ENCODE measurements at regions not wholly inside any gene's neighbourhood (a gene's known extent, or its start where the extent isn't known, plus 50 kb on each side); places are given as distances from the start of the nearest gene placed in this dataset.
"Not testable (repeated sequence)": the region's sequence is repeated elsewhere in the genome, so short reads cannot be mapped to it uniquely, and the experiment has no call there.

DNA sequence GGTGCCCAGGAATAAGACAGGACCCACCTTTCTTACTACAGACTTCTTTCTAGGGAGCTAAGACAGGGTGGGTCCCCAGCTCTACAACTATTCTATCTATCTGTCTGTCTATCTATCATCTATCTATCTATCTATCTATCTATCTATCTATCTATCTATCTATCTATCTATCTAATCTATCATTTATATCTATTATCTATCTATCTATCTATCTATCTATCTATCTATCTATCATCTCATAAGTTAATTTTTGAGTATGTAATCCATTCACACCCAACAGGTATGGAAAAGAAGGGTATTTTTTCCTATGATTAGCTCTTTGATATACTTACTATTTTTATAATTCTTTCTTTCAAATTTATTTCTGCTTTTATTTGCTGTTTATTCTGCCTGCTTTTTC is 55.9 kb downstream of the BAMBI start:
- no peak overlapping the region for H3K27ac Mint-ChIP-seq
- no peaks in the 10 kb centered on the region for H3K36me3 Mint-ChIP-seq
- peaks cover 7% of the 10 kb centered on the region for H3K9me3 Mint-ChIP-seq
- DNase-seq (ENCODE audit: low spot score in 2 of 2) (no peak), ATAC-seq (no peak)
- no peak overlapping the region for H3K4me3 Mint-ChIP-seq
- peaks cover 7% of the 10 kb centered on the region for H3K4me1 Mint-ChIP-seq

DNA sequence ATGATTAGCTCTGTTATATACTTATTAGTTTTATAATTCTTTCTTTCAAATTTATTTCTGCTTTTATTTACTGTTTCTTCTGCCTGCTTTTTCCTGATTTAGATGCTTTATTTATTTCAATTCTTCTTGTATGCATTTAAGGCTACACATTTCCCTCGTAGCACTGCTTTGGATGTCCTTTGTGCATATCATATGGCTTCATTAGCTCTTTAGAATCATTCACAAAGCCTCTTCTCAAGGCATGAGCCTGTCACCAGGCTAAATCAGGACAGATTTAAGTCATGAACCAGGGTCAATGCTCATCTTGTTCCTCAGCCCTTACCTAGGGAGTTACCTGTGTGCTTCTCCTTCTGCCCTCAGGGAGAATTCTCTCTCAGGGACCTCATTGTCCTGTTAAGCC is 56.3 kb downstream of the BAMBI start:
- Mint-ChIP-seq H3K36me3 (no peaks in the 10 kb centered on the region), H3K4me1 (peaks cover 7% of the 10 kb centered on the region), H3K27ac (no peak overlapping the region)

DNA sequence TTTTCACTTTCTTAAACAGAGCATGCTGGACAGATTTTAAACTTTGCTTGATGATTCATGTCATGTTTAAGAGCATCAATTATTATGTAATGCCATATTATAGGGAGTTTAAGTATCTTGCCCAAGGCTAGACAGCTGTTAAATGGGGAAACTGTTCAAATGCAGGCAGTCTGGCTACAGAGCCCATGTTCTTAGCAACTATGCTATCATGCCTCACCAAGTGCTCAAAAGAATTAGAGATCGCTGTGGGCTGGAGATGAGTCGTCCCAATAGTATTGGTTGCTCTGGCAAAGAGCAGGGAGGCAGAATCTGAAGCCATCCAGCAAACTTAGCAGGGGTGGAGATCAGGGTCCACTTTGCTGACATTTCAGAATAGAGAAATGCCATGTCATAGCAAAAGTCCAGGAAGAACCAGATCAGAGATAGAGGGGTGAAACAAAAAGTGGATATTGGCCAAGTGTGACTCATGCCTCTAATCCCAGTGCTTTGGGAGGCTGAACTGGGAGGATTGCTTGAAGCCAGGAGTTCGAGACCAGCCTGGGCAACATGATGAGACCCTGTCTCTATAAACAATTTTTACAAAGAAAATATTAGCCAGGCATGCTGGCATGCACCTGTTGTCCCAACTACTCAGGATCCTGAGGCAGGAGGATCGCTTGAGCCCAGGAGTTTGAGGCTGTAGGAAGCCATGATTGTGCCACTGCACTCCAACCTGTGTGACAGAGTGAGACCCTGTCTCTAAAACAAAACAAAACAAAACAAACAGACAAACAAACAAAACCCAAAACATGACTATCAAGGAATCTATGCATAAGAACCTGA is 57.8 kb downstream of the BAMBI start:
- Mint-ChIP-seq H3K36me3 (no peaks in the 10 kb centered on the region), H3K4me3 (no peak overlapping the region), H3K27ac (no peak overlapping the region), H3K9me3 (peaks cover 7% of the 10 kb centered on the region), H3K4me1 (peaks cover 5% of the 10 kb centered on the region)
- no peak for DNase-seq (ENCODE audit: low spot score in 2 of 2)
- ATAC-seq, result peak; percentile 28

More for the DNA sequence above, 56.3 kb downstream of the BAMBI start:
- ATAC-seq (no peak), DNase-seq (ENCODE audit: low spot score in 2 of 2) (no peak)
- Mint-ChIP-seq H3K4me3 (no peak overlapping the region), H3K9me3 (peaks cover 7% of the 10 kb centered on the region)

DNA sequence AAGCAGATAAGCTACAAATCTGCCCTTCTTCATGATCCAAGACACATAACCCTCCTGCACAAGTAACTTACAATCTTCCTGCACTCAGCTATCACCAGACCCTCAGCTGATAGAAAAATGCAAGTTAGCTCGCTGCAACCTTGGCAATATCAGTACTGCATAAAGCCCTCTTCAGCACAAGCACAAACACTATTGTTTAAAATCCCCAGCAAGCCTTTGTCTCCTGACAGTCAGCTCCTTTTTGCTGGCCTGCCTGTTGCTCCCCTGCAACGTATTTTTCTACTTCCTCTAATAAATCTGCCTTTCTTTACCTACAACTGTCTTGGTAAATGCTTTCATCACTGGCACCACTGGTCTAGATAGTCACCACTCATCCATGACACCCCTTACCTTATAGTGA is 59.8 kb downstream of the BAMBI start:
- Mint-ChIP-seq H3K27ac (no peak overlapping the region), H3K9me3 (peaks cover 7% of the 10 kb centered on the region), H3K4me1 (no peaks in the 10 kb centered on the region), H3K36me3 (no peaks in the 10 kb centered on the region), H3K4me3 (no peak overlapping the region)
- DNase-seq (ENCODE audit: low spot score in 2 of 2), result no peak
- ATAC-seq, result no peak

DNA sequence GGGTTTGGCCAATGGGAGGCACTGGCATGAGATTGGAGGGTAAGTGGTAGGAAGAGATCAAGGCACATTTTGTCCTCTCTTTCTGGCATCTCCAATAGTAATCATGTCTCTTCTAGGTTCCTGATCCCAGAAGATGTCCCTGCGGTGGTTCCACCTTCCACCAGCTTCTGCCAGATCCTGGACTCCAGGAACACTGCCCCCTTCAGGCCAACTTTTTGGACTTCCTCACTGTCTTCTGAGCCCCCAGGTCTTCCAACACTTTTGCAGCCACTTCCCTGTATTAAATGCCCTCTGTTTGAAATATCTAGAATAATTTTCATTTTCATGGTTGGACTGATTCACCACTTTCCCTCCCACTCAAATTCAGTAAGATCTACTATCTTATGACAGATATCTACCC is 60.9 kb downstream of the BAMBI start:
- Mint-ChIP-seq H3K36me3 (no peaks in the 10 kb centered on the region), H3K27ac (no peak overlapping the region), H3K4me3 (no peak overlapping the region), H3K4me1 (no peaks in the 10 kb centered on the region), H3K9me3 (peaks cover 6% of the 10 kb centered on the region)
- ATAC-seq (no peak), DNase-seq (ENCODE audit: low spot score in 2 of 2) (no peak)

DNA sequence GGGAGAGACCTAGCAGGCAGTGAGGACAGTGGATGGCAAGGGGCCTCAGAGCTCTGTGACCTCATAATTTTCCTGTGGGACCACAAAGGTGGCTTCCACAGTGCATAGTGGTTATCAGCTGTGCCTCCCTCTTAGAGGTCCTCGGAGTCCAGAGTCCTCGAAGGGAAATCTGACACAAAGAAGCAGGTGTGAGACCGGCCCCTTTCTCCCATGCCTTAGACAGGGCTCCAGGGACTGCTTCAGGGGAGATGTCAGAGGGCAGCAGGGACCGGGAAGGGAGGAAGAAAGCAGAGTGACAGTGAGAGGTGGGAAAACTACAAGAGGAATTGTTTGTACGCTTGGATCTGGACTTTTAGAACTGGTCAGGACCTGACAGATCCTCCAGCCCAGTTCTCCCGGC is 66.3 kb downstream of the BAMBI start:
- no peaks in the 10 kb centered on the region for H3K36me3 Mint-ChIP-seq
- no peak overlapping the region for H3K27ac Mint-ChIP-seq
- no peaks in the 10 kb centered on the region for H3K9me3 Mint-ChIP-seq
- H3K4me1 Mint-ChIP-seq, result no peaks in the 10 kb centered on the region
- no peak overlapping the region for H3K4me3 Mint-ChIP-seq
- no peak for ATAC-seq
- DNase-seq (ENCODE audit: low spot score in 2 of 2), result no peak

DNA sequence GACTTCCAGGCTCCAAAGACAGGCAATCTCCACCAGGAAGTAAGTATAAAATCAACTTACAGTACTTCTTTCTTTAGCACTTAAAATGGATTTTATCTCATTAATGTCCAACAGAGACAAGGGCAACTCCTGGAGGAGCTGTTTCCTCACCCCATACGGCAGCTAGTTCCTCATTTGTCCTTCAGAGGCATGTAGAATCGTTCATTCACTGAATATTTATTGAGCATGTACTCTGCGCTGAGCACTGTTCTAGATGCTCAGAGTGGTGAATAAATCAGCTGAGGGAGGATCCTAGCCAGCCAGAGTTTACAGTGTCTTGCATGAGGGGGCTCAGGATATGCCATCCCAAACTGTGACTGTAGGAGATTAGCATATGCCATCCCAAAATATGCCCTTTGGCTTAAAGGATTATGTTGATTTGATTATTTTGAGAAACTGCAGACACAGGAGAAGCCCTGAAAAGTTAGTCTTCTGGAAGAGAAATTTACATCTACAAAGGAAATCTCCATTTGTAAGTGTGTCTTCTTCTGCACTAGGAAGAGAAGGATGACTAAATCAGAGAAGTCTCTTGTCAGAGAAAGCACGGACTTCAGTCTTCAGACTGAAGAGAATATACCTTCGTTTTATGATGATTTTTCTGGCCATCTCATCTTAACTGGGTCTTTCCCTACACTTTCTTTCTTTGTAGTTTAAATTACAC is 66.9 kb downstream of the BAMBI start:
- Mint-ChIP-seq H3K4me1 (no peaks in the 10 kb centered on the region), H3K27ac (no peak overlapping the region), H3K36me3 (no peaks in the 10 kb centered on the region), H3K4me3 (no peak overlapping the region), H3K9me3 (no peaks in the 10 kb centered on the region)
- no peak for ATAC-seq
- no peak for DNase-seq (ENCODE audit: low spot score in 2 of 2)

DNA sequence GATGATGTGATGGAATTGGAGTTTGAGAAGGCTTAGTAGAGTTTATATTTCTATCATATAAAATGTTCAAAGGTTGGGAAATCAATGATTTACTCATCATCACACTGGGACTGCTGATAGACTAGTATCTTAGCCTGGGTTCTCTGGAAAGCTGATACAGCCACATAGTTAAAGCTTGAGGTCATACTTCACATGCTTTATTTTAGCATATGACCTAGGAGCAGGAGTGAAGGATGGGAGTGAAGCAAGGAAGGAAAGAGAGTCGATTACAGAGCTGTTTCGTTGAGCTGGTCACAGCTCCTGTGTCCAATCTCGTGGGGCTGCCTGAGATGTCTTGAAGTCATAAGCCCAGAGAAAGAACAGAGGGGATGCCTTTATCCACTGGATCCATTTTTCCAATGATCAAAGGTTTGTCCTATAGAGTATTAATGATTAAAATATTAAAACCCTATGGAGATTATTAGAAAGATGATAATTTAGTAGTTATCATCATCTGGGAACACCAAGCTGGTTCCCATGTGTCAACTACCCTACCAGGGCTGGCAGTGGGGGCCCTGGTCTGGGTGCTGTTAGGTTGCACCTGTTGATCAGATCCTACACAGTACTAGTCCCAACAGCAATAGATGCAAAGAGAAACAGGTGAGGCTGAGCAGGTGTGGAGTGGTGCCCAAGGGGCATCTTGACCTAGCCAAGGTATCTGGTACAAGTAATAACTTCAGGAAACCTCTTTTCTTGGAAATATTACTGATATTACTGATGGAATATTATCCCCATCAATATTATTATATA is 77.8 kb downstream of the BAMBI start:
- DNase-seq (ENCODE audit: low spot score in 2 of 2) (no peak), ATAC-seq (no peak)
- no peaks in the 10 kb centered on the region for H3K36me3 Mint-ChIP-seq
- no peak overlapping the region for H3K27ac Mint-ChIP-seq
- no peaks in the 10 kb centered on the region for H3K4me1 Mint-ChIP-seq
- H3K9me3 Mint-ChIP-seq, result peaks cover 4% of the 10 kb centered on the region
- no peak overlapping the region for H3K4me3 Mint-ChIP-seq

DNA sequence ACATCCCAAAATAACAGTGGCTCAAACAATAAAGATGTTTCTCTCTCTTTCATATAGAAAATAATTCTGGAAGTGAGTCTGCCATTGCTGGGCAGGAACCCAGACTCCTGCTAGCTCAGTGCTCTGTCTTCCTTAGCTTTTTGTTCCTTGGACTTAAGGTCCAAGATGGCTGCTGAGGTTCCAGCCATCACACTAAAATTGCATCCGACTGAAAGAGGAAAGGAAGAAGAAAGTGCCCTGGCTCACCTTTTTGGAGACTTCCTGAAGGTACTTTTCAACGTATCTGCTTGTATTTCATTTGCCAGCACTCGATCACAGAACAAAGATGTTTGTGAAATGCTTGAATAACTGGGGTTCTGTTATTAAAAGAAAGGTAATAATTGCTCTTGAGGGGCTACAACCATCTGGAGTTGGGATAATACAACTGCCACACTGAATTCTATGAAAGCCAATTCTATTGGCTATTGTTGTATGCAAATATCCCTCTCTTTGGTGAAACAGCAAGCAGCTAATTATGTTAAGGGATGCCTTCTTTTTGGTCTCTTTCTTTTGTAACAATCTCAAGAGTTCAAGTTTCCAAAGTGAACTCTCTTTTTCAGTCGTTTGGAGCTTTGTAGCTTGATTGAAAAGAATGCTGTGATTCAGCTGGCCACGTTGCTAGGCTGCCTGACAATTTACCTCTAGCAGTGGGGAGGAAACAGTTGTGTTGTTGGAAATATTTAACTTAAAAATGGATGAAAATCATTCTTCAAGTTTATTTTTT is 83.9 kb downstream of the BAMBI start:
- DNase-seq (ENCODE audit: low spot score in 2 of 2) (no peak), ATAC-seq (no peak)
- no peaks in the 10 kb centered on the region for H3K36me3 Mint-ChIP-seq
- no peaks in the 10 kb centered on the region for H3K9me3 Mint-ChIP-seq
- H3K4me1 Mint-ChIP-seq, result no peaks in the 10 kb centered on the region
- H3K27ac Mint-ChIP-seq, result no peak overlapping the region
- no peak overlapping the region for H3K4me3 Mint-ChIP-seq

DNA sequence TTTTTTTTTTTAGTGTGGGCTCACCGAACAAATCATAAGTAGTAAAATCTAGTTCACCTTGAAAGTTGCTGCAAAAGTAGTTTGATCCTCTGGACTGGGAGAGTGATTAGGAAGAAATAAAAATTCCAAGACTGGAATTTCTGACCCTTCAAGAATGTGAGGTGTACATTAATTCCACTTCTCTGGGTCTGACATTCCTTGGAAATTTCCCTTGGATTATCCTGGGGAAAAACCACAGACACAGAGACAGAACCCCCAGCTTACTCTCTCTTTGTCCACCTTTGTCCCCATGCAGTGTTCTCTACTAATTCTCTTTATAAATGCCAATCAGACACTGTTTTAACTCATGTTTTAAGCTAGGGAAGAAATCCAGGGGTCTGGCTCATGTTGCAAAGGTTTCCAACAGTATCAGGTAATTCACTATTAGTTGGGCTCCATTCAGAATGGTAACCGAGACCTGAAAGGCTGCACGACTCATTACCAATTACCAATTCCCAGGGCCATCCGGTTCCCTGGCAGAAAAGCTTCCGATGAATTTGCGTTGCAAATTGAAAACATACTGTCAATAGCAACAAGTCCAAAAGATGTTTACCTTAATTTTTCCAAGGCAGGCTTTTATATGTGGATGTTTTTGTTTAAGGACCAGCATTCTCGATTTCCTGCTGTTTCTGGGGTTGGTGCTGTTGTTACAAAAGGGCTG is 86.3 kb downstream of the BAMBI start:
- no peaks in the 10 kb centered on the region for H3K9me3 Mint-ChIP-seq
- no peaks in the 10 kb centered on the region for H3K4me1 Mint-ChIP-seq
- no peaks in the 10 kb centered on the region for H3K36me3 Mint-ChIP-seq

DNA sequence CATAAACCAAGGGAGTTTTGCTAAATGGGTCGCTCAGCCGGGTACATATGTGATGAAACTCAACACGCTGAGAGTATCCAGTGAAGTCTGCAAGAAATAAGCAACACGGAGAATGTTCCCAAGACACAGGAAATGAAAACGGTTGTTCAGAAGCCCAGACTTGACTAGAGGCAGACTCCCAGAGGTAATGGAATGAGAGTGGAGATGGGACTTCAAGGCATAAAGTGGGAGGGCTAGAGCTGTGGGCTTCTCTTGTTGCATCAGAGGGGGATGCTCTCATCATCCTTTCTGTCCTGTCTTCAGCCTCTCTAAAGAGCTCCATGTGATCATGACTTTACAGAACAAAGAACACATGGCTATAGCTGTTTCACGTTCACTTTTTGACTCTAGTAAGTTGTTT is 88.3 kb downstream of the BAMBI start:
- Mint-ChIP-seq H3K27ac (no peak overlapping the region), H3K9me3 (no peaks in the 10 kb centered on the region), H3K4me1 (no peaks in the 10 kb centered on the region), H3K36me3 (no peaks in the 10 kb centered on the region), H3K4me3 (no peak overlapping the region)
- no peak for DNase-seq (ENCODE audit: low spot score in 2 of 2)
- no peak for ATAC-seq

More for the DNA sequence above, 86.3 kb downstream of the BAMBI start:
- DNase-seq (ENCODE audit: low spot score in 2 of 2) (no peak), ATAC-seq (no peak)
- no peak overlapping the region for H3K27ac Mint-ChIP-seq
- H3K4me3 Mint-ChIP-seq, result no peak overlapping the region

DNA sequence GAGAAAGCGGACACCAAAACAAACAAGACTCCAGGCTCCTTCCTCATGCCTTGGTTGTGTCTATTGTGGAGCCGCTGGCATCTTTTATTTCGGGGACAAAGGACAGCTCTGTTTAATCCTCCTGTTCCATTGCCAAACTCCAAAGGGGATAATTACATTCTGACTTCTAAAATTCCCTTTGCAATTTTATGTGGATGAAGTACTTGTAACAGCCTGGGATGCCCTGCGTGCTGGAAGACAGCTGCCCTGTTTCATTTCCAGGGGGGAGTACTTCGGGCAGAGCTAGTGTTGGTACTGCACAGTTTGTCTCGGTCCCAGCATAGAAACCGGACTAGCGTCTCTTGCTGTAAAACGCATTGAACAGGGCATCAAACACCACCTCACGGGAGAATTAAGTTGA is 90.9 kb downstream of the BAMBI start:
- ATAC-seq (no peak), DNase-seq (ENCODE audit: low spot score in 2 of 2) (no peak)
- no peak overlapping the region for H3K27ac Mint-ChIP-seq
- no peaks in the 10 kb centered on the region for H3K4me1 Mint-ChIP-seq
- no peaks in the 10 kb centered on the region for H3K9me3 Mint-ChIP-seq
- H3K36me3 Mint-ChIP-seq, result no peaks in the 10 kb centered on the region
- H3K4me3 Mint-ChIP-seq, result no peak overlapping the region

DNA sequence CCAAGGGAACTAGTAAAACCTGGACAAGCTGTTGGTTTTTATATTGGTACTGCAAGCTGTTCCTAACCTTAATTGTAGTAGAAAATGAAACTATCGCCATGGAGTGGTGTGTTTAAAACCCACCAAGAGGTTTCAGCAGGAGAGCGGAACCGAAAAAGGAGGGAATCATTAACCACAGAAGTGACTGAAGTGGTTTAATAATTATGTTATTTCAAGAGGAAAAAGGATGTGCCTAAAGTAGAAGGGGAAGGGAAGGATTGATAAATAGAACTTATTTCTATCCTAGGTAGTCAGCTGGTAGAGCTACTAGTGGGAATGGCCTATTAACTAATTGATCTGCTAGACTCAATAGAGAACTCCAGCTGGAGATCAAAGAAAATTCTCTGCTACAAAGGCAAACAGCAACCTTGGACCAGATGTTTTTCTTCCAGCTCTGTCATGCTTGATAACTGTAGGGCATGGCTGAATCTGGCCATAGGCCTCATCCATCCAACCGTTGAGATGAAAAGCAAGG is 91.8 kb downstream of the BAMBI start:
- Mint-ChIP-seq H3K4me3 (no peak overlapping the region), H3K9me3 (no peaks in the 10 kb centered on the region), H3K4me1 (no peaks in the 10 kb centered on the region), H3K36me3 (no peaks in the 10 kb centered on the region), H3K27ac (no peak overlapping the region)
- no peak for ATAC-seq
- no peak for DNase-seq (ENCODE audit: low spot score in 2 of 2)

DNA sequence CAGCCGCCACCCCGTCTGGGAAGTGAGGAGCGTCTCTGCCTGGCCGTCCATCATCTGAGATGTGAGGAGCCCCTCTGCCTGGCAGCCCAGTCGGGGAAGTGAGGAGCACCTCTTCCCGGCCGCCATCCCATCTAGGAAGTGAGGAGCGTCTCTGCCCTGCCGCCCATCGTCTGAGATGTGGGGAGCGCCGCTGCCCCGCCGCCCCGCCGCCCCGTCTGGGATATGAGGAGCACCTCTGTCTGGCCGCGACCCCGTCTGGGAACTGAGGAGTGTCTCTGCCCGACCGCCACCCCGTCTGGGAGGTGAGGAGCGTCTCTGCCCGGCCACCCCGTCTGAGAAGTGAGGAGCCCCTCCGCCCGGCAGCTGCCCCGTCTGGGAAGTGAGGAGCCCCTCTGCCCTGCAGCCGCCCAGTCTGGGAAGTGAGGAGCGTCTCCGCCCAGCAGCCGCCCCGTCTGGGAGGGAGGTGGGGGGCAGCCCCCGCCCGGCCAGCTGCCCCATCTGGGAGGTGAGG is 94.3 kb downstream of the BAMBI start:
- H3K4me3 Mint-ChIP-seq; ATAC-seq; H3K4me1 Mint-ChIP-seq; H3K36me3 Mint-ChIP-seq; DNase-seq (ENCODE audit: low spot score in 2 of 2); H3K27ac Mint-ChIP-seq; H3K9me3 Mint-ChIP-seq: not testable (repeated sequence)

Data from stimulated activated effector memory CD8-positive, alpha-beta T cell treated with anti-CD3 and anti-CD28 coated beads, Interleukin-12 subunit alpha, Interleukin-12 subunit beta, amount 100 ng/mL, for 72 hours (primary cell).